ENCODE measurements at regions not wholly inside any gene's neighbourhood (a gene's known extent, or its start where the extent isn't known, plus 50 kb on each side); places are given as distances from the start of the nearest gene placed in this dataset.
A peak's percentile ranks its signal among the peaks of the same experiment; 100 is the strongest.

DNA sequence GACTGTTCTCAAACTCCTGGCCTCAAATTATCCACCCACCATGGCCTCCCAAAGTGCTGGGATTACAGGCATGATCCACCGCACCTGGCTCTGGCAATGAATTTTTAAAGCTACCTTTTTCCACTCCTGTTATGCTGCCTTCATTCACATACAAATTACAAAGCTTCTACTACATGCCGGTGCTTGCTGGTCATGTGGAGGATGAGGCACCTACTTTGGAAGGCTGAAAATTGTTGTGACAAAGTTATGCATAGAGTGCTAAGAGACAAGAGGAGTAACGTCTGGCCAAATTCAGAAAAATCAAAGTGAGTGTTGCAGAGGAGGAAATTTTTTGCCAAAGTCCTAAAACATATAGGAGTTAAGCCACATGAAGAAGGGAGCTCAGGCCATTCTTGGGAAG lies 191.7 kb upstream of the PPFIA2 start:
- no peak for DNase-seq

DNA sequence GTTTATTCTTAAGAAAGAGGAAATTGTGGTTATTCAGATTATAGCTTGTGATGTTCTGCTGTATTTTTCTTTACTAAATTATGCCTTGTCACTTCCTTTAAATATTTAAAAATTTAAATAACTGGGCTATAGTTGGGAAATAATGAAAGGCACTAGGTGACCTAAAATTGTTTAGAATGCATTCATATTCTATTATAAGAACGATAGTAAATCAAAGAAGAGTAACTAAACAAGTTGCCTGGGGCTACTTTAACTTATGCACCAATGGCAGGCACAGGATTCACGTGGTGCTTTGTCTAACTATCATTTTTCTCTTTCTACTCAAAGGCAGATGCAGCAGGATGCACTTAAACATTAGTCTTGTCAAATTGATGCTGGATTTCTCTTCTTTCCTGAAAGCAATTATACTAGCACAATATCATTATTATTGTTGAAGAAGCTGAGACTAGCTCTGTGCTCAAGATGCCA lies 190.7 kb upstream of the PPFIA2 start:
- no peak for DNase-seq

DNA sequence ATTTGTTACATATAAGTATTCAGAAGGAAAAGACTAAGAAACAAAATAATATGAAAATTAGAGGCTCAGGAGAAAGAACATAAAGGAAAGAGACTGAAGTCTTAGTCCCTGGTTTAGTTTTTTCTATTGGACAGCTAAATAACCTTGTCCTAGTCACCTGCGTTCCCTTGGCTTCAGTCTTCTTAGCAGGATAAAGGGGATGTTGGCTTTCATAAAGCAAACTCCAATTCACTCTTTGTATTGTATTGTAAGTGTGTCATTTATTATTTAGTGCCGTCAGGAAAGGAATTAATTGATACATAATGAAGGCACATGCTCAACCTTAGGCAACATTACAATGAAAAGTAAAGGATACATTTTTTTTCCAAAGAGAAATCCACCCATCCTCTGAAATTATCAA lies 190.3 kb upstream of the PPFIA2 start:
- DNase-seq: no peak

DNA sequence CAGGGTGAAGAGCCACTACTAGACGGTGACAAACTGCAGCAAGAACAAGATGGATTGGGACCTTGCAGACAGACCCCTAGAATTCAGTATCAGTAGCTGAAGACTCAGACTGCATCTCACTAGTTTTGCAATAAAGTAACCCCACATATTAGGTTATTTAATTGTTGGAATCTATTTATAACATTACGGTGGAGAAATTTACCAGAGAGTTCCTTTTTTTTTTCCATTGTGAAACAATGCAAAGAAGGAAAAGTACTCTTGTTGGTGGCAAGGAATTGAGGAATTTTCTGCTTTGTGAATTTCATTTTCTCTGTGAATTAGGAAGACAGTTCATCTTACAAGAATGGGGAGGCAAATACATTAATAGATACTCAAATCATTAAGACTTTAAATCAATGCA lies 185.7 kb upstream of the PPFIA2 start:
- no peak for DNase-seq

DNA sequence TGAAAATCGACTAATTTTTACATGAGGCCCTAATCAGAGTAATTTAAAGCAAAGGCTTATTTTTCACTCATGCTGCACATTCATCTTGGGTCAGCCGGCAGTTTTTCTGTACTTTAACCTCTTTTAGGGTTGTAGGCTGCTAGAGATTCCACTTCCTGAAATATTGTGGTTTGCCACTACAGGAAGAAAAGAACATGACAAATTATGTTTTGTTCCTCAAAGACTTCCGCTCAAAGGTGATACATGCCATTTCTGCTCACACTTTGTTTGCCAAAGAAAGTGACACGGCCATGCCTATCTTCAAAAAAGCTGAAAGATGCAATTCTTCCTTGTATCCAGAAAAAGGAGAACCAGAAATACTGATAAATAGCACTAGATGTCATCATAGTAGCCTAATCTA lies 183.4 kb upstream of the PPFIA2 start:
- DNase-seq: no peak

DNA sequence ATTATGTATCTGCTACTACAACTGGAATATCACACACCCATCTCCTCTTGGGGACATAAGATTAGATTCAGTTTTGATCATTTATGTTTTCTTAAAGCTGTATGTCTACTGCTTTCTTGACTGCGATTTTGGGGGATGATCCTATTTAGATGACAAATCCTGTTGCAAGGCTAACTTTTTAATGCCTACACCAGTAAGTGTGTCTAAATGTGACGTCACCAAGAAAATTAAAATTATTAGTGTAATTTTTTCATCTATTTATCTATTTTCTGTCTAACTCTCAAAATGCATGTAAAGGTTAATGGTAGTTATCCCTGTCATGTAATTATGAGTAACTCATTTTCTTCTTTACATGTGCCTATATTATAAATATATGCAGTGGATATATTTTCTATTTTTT lies 170.9 kb upstream of the PPFIA2 start:
- DNase-seq: no peak

DNA sequence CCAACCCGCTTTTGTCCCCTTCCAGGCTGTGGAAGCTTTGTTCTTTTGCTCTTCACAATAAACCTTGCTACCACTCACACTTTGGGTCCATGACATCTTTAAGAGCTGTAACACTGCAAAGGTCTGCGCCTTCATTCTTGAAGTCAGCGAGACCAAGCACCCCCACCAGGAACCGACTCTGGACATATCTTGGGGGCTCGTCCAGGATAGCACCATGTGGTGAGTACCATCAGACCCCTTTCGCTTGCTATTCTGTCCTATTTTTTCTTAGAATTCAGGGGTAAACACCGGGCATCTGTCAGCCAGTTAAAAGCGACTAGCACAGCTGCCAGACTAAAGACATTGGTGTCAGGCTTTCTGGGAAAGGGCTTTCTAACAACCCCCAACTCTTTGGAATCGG lies 137.6 kb upstream of the PPFIA2 start:
- DNase-seq: peak; percentile 35

DNA sequence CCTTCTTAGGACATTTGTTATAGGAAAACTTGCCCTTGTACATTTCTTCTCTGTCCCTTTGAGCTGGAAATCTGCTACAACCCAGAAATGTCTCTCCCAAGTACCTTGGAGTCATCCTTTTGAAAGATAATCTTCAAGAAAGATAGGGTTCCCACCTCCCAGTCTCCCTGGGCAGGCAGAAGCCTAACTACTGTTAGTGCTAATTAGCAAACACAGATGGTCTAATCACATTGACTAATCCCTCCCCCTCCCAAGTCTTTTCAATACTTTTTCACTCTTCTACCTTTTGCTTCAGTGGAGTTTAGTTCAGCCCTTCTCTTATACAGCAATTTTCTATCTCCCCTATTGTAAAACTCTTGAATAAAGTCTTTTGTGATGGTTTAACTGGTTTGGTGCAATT lies 129.8 kb upstream of the PPFIA2 start:
- no peak for DNase-seq

DNA sequence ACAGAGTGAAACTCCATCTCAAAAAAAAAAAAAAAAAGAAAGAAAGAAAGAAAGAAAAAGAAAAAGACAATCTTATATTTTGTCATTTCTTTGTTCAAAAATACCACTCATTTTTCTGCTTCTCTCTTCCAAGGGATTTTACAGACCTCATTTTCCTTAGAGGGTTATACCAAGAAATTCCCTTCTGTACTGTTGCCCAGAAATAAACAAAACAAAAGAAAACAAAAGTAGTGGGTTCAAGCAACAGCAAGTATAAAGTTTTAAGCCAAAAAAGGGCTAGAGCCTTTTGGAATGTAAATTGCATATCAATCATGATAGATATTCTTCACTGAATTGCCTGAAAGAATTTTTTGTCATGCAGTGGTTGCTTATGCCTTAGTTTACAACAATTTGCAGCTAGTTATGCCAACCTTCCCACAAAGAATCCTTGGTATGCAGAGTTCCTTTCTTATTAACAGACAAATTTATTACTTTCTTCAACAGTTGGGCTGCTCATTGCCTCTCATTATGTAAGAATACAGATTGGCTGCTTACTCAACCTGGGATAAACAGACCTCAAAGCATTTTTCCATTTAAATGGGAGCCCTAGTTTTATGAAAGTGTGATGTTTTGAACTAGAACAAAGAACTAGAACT lies 129.1 kb upstream of the PPFIA2 start:
- no peak for DNase-seq

DNA sequence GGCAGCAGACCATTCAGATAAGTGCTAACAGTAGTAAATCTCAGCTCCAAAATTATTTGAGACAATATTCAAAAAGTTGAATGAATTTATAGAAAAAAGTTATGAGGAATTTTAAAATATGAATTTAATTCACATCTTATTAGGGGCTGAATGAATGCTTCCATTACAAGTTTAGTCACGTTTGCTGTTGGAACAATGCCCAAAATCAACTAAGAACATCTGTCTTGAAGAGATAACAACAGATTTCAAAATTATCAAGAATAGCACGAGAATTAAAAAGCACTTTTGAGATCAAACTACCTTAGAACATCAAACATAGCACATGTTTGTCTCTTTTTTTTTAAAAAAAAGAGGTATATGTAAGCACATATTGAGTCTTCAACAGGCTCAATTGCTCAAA lies 115.4 kb upstream of the PPFIA2 start:
- DNase-seq: no peak

DNA sequence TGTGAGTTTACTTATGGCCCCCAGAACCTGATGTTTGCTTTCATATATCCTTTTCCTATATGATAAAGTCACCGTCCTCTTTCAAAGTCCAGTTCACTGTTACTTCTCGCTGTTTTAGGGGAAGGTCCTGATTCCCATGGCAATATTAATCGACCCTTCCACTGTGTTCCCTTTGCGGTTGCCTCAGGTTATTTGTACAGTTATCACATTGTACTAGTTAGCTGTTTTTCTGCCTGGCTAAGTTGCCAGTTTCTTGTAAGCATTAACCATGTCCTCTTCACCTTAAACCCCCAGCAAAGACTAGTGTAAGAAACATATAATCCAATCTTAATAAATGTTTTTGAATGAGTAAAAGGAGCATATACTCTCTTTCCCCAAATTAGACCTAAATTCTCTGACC lies 115.0 kb upstream of the PPFIA2 start:
- DNase-seq: no peak

DNA sequence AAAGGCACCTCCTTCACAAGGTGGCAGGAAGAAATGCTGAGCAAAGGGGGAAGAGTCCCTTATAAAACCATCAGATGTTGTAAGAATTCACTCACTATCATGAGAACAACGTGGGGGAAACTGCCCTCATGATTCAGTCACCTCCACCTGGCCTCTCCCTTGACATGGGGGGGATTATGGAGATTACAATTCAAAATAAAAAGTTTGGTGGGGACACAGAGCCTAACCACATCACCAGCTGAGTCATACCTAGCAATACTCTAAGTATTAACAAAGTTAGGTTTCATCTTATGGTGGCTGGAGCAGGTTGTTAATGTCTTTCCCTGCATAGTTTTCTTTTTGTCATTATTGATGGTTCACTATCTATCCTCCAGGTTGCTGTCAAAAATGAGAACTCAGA lies 113.2 kb upstream of the PPFIA2 start:
- DNase-seq: no peak

DNA sequence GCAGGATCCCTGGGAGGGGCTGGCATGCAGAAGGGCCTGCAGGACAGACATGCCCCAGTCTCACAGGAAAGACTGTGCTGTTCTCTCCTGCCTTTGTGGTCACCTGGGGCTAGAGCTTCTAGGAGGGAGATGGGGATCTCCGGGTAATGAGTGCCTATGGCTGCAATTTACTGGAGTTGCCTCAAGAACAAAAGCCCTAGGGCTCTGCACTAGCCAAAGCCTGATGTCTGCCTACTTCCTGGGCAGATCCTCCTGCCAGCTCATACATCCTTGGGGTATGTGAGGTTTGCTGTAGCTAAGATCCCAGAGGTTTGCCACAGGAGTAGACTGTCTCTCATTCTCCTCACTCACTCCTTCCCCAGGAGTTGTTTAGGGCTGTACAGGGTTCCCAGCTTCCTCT lies 106.9 kb upstream of the PPFIA2 start:
- DNase-seq: no peak

DNA sequence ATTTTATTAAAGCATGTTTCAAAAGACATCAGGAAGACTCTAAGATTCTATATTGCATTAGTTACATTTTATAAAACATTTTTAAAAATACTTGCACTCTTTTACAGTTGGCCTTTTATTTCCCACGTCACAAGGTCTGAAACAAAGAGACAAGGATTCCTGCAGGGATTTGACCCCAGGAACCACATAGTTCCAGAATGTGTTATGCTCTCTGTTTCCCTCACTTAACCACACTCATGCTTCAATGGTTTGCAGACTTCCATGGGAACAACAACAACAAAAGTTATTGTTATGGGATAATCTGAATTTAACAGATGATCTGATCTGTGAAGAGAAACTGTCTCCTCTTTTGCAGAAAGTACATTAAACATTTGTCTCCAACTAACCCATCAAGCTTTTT lies 104.3 kb upstream of the PPFIA2 start:
- DNase-seq: no peak

DNA sequence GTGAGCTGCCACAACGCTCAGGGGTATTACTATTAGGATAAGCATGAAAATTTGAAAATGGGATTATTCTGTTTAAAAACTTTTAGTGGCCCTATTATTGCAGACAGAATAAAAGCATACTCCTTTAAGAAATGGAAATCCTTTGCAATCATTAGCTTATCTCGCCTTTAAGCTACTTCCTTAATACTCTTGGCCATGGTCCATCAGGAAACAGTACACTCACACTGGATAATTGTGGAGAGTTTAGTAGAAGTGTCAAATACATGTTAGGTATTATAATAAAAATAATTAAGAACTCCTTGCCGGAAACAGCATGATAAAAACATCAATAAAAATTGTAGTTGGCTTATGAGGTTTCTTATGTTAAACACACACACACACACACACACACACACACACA lies 100.4 kb upstream of the PPFIA2 start:
- DNase-seq: no peak

DNA sequence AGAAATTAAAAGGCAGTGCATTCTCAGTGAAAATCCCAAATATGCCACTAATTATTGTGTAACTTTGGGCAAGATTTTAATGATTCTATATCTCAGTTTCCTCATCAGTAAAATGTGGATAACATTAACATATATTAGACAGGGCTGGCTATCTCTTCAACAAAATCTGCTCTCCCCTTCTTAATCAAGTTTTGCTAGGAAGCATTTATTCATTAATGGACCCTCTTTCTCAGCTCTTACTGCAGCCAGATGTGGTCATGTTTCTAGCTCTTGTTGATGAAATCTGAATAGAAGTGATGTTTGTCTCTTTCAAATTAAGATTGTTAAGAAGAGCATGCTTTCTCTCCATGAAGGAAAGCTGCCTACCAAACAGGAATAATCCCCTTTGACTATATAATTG lies 84.4 kb upstream of the PPFIA2 start:
- no peak for DNase-seq

DNA sequence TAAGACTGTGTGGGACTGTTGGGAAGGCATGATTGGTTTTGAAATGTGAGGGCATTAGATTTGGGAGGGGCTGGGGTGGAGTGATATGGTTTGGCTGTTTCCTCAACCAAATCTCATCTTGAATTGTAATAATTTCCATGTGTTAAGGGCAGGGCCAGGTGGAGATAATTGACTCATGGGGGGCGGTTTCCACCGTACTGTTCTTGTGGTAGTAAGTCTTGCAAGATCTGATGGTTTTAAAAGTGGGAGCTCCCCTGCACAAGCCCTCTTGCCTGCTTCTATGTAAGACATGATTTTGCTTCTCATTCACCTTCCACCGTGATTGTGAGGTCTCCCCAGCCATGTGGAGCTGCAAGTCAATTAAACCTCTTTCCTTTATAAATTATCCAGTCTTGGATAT lies 76.6 kb upstream of the PPFIA2 start:
- peak; percentile 72 for DNase-seq

DNA sequence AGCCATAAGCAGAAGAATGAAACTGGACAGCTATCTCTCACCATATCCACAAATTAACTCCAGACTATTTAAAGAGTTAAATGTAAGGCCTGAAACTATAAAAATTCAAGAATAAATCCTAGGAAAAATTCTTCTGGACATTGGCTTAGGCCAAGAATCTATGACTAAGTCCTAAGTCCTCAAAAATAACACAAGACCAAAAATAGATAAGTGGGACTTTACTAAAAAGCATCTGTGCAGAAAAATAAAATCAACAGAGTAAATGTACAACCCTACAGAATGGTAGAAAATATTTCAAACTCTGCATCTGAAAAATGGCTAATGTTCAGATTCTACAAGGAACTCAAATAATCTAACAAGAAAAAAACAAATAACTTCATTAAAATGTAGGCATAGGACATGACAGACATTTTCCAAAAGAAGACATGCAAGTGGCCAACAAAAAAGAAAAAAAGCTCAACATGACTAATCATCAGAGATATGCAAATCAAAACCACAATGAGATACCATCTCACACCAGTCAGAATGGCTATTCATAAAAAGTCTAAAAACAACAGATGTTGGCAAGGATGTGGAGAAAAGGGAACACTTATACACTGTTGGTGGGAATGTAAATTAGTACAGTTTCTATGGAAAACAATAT lies 61.0 kb upstream of the PPFIA2 start:
- no peak for DNase-seq

DNA sequence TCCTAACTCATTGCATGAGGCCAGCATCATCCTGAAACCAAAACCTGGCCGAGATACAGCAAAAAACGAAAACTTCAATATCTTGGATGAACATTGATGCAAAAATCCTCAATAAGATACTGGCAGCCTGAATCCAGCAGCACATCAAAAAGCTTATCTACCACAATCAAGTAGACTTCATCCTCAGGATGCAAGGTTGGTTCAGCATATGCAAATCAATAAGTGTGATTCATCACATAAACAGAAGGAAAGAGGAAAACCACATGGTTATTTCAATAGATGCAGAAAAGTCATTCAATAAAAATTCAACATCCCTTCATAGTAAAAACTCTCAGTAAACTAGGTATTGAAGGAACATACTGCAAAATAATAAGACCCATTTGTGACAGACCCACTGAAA lies 56.5 kb upstream of the PPFIA2 start:
- DNase-seq: no peak

DNA sequence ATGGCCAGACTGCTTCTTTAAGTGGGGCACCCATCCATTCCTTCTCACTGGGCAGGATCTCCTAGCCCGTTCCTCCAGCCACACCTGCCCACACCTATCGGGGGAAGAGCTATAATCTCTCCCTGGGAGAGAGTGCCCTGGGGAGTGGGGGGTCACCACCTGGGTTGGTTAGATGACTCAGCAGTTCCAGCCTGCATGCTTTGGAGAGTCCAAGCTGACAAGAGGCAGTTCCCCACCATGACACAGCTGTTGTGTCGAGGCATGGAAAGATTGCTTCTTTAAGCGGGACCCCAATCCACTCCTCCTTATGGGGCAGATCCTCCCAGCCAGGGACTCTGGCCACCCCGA lies 52.6 kb upstream of the PPFIA2 start:
- no peak for DNase-seq

DNA sequence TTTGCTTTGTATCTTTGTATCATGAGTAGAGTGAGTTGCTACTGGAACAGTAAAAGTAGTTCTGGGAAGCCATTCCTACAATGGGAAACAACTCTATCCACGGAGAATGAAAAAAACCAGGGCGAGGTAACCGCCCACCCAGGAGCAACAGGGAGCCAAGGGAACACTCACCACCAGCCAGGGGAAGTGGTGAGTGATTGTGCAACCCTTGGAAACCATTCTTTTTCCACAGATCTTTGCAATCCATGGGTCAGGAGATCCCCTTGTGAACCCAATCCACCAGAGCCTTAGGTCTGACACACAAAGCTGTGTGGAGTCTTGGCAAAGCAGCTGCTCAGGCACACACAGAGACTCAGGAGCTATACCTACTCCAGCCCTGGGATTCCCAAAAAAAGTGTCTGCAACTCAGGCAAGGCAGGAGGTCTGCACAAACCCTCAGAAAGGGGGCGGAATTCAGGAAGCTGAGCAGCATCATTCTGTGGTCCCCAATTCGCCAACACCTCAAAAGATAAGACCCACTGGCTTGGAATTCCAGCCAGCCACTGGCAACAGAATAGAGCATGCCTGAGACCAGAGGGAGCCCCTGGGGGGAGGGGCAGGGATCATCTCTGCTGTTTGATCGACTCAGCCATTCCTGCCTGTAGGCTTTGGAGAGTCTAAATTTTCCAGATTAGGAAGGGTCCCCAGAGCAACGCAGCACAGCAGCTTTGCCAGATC lies 52.1 kb upstream of the PPFIA2 start:
- DNase-seq: no peak

DNA sequence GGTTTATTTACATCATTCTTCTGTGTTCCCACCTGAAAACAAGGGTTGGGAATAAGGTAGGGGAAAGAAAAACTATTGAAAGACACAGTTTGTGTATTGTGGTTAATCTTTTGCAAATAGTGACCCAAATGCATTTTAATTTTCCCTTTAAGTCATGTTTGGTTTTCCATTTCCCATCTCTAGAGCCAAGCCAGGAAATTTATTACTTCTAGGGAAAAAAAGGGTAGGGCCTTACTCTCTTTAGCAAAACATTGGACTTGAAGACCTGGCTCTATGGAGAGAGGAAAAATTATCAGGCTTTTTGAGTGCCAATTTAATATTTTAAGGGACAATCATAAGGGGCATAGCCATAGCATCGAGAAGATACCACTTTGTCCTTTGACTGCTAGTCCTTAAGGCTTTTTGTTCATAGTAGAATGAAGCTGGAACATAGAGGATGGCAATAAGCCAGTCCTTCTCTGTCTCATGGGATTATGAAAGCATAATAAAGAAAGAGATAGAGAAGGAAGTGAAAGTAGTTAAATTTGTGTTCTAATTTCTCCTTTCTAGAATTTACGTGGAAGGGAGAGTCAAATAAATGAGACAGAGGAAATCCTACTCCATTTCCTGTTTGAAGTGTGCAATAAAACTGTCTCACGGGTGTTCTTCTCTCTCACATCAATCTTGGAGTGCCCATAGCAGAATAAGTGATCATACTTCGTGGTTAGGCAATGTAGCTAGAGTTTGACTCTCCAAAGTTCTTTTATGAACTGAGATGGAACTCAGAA lies 50.9 kb upstream of the PPFIA2 start:
- DNase-seq: no peak

DNA sequence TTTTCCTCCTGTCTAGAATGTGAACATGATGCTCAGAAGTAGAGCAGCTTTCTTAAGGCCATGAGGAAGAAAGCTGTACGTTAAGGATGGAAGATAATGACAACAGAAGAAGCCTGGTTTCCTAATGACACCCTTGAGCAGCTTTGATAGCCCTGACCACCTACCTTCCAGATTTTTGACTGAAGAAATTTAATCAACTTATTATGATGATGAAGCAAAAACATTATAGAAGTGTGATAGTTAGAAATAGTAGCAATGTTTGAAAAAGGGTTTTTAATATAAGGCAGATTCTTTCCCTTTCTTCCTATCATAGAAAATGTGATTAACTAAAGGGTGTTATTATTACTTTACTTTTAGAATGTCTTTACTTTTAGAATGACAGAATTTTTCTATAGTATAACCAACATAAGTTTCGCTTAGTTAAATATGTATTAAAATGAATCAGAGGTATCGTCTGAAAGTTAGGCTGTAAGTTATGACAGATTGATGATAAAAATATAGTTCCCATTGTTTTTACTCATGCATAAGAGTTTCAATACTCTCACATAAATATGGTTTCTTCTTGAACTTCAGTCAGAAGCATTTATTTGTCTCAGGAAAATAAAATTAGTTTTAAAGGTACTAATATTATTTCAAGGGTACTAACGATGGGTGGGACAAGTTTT lies 50.1 kb upstream of the PPFIA2 start:
- no peak for DNase-seq

All from activated CD4-positive, alpha-beta T cell treated with anti-CD3 and anti-CD28 coated beads for 48 hours (primary cell).